ENCODE measurements at regions not wholly inside any gene's neighbourhood (a gene's known extent, or its start where the extent isn't known, plus 50 kb on each side); places are given as distances from the start of the nearest gene placed in this dataset.

DNA sequence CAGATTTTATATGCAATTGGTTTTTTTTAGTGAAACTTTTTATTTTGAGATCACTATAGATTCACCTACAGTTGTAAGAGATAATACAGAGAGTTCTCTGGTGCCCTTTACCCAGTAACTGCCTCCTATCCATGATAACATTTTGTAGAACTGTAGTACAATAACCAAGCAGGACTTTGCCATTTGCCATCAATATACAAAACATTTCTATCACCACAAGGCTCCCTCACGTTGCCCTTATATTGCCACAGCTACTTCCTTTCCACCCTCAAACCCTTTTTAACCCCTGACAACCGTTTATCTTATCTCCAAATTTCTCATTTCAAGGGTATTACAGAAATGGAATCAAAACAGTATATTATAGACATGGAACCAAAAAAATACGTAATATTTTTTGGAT lies 130.7 kb upstream of the GOLGA6L4 start:
- Mint-ChIP-seq H3K27ac (no peak overlapping the region), H3K36me3 (no peaks in the 10 kb centered on the region), H3K27me3 (ENCODE audit: low read depth in 2 of 2) (peaks cover 9 to 26% of the 10 kb centered on the region in 2 donors), H3K4me1 (no peaks in the 10 kb centered on the region), H3K9me3 (no peaks in the 10 kb centered on the region), H3K4me3 (no peak overlapping the region)
- no peak for ATAC-seq
- H3K27ac ChIP-seq (ENCODE audit: low read length) = no peak overlapping the region
- no peaks in the 10 kb centered on the region for H3K4me1 ChIP-seq (ENCODE audit: control insufficient read depth, insufficient read depth, low read length)
- no peaks in the 10 kb centered on the region for H3K36me3 ChIP-seq (ENCODE audit: control insufficient read depth, insufficient read depth, low read length)
- no peaks in the 10 kb centered on the region for H3K9me3 ChIP-seq (ENCODE audit: control insufficient read depth, insufficient read depth, low read length)
- H3K27me3 ChIP-seq (ENCODE audit: control insufficient read depth, insufficient read depth, low read length) = no peaks in the 10 kb centered on the region
- TF ChIP-seq, protein P1, sequence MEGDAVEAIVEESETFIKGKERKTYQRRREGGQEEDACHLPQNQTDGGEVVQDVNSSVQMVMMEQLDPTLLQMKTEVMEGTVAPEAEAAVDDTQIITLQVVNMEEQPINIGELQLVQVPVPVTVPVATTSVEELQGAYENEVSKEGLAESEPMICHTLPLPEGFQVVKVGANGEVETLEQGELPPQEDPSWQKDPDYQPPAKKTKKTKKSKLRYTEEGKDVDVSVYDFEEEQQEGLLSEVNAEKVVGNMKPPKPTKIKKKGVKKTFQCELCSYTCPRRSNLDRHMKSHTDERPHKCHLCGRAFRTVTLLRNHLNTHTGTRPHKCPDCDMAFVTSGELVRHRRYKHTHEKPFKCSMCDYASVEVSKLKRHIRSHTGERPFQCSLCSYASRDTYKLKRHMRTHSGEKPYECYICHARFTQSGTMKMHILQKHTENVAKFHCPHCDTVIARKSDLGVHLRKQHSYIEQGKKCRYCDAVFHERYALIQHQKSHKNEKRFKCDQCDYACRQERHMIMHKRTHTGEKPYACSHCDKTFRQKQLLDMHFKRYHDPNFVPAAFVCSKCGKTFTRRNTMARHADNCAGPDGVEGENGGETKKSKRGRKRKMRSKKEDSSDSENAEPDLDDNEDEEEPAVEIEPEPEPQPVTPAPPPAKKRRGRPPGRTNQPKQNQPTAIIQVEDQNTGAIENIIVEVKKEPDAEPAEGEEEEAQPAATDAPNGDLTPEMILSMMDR (IDR thresholded peaks at IDR 0.05) = no peak
- H3K4me3 ChIP-seq (ENCODE audit: low read length) = no peak overlapping the region
- no peak for DNase-seq
- 26% methylated on average over 2 of the region's 3 CpGs for WGBS (ENCODE audit: insufficient coverage)
- intact Hi-C loops (cut with micrococcal nuclease) = no loop called here

DNA sequence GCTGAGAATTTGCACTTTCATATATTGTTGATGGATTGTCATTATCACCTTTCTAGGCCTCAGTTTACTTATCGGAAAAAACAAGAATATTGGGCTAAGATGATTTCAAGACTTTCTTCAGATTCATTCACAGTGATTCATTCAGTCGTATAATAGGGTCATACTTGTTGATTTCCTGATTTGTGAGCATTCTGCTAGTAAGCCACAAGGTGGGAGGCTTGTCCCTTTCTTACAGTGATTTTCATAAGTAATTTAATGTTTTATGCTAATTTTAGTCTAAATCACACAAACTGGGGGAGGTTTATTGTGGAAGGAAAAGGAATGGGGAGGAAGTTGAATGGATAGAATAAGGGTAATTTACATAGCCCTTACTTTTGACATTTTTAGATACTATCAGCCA lies 126.8 kb upstream of the GOLGA6L4 start:
- Histone ChIP-seq H3K27ac (ENCODE audit: low read length) (no peak overlapping the region), H3K9me3 (ENCODE audit: control insufficient read depth, insufficient read depth, low read length) (no peaks in the 10 kb centered on the region), H3K4me3 (ENCODE audit: low read length) (no peak overlapping the region), H3K4me1 (ENCODE audit: control insufficient read depth, insufficient read depth, low read length) (no peaks in the 10 kb centered on the region), H3K36me3 (ENCODE audit: control insufficient read depth, insufficient read depth, low read length) (no peaks in the 10 kb centered on the region), H3K27me3 (ENCODE audit: control insufficient read depth, insufficient read depth, low read length) (no peaks in the 10 kb centered on the region)
- ATAC-seq = no peak
- WGBS (ENCODE audit: insufficient coverage) = 90% methylated on average over 2 of the region's 2 CpGs
- TF ChIP-seq, protein P1 (IDR thresholded peaks at IDR 0.05) = no peak
- Mint-ChIP-seq H3K9me3 (no peaks in the 10 kb centered on the region), H3K36me3 (no peaks in the 10 kb centered on the region), H3K4me3 (no peak overlapping the region), H3K27ac (no peak overlapping the region), H3K4me1 (no peaks in the 10 kb centered on the region), H3K27me3 (ENCODE audit: low read depth in 2 of 2) (peaks cover 5 to 22% of the 10 kb centered on the region in 2 donors)
- no peak for DNase-seq
- intact Hi-C loops (cut with micrococcal nuclease) = no loop called here

DNA sequence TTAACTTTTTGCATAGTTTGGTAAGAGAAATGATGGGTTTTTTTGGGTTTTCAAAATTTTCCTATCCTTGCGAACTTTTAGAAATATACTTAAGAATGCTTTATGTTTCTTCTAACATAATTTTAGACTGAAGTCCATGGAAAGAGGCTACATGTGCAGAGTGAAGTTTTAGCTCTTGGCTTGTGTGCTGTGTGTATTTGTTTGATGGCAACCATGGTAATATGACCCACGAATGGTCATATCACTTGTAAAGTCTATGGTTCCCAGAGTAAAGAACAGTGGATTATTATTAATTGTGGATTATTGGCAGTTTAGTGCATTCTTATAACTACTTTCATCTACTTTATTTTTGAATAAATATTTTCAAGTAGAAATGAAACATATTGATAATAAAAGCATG lies 124.0 kb upstream of the GOLGA6L4 start:
- H3K4me1 ChIP-seq (ENCODE audit: control insufficient read depth, insufficient read depth, low read length) = no peaks in the 10 kb centered on the region
- no peaks in the 10 kb centered on the region for H3K36me3 ChIP-seq (ENCODE audit: control insufficient read depth, insufficient read depth, low read length)
- H3K27ac ChIP-seq (ENCODE audit: low read length) = no peak overlapping the region
- Mint-ChIP-seq H3K36me3 (no peaks in the 10 kb centered on the region), H3K9me3 (peaks cover 0 to 2% of the 10 kb centered on the region in 2 donors), H3K27me3 (ENCODE audit: low read depth in 2 of 2) (peaks cover 14 to 22% of the 10 kb centered on the region in 2 donors), H3K4me1 (no peaks in the 10 kb centered on the region), H3K27ac (no peak overlapping the region), H3K4me3 (no peak overlapping the region)
- ATAC-seq (no peak), DNase-seq (no peak)
- no peaks in the 10 kb centered on the region for H3K9me3 ChIP-seq (ENCODE audit: control insufficient read depth, insufficient read depth, low read length)
- H3K27me3 ChIP-seq (ENCODE audit: control insufficient read depth, insufficient read depth, low read length) = peaks cover 2% of the 10 kb centered on the region
- no peak overlapping the region for H3K4me3 ChIP-seq (ENCODE audit: low read length)
- WGBS (ENCODE audit: insufficient coverage) = 89% methylated on average over 1 of the region's 2 CpGs
- TF ChIP-seq, protein P1 (IDR thresholded peaks at IDR 0.05) = no peak
- intact Hi-C loops (cut with micrococcal nuclease) = no loop called here

DNA sequence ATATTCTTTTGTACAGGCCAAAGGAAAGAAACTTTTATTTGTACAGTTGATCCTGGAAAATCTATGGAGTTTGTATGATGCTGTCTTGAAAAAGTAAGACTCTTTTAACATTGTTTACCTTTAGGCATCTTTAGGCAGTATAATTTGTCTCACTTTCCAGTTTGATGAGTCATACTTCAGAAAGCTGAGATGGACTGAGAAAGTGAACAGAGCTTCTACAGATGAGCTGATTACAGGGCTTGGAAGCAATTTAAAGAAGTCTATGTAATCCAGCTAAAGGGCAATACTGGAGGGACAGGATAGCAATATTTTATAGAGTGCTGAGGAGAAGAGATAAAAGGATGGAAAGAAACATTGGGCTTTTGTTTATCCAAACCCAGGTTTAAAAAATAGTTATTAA lies 123.5 kb upstream of the GOLGA6L4 start:
- Histone ChIP-seq H3K9me3 (ENCODE audit: control insufficient read depth, insufficient read depth, low read length) (no peaks in the 10 kb centered on the region), H3K27me3 (ENCODE audit: control insufficient read depth, insufficient read depth, low read length) (peaks cover 2% of the 10 kb centered on the region), H3K4me1 (ENCODE audit: control insufficient read depth, insufficient read depth, low read length) (no peaks in the 10 kb centered on the region), H3K27ac (ENCODE audit: low read length) (no peak overlapping the region), H3K36me3 (ENCODE audit: control insufficient read depth, insufficient read depth, low read length) (no peaks in the 10 kb centered on the region), H3K4me3 (ENCODE audit: low read length) (no peak overlapping the region)
- no peak for DNase-seq
- intact Hi-C loops (cut with micrococcal nuclease) = no loop called here
- ATAC-seq = no peak
- TF ChIP-seq, protein P1 (IDR thresholded peaks at IDR 0.05) = no peak
- Mint-ChIP-seq H3K27me3 (ENCODE audit: low read depth in 2 of 2) (peaks cover 14 to 22% of the 10 kb centered on the region in 2 donors), H3K4me3 (no peak overlapping the region), H3K4me1 (no peaks in the 10 kb centered on the region), H3K9me3 (peaks cover 0 to 2% of the 10 kb centered on the region in 2 donors), H3K27ac (no peak overlapping the region), H3K36me3 (no peaks in the 10 kb centered on the region)
